ENCODE measurements at regions not wholly inside any gene's neighbourhood (a gene's known extent, or its start where the extent isn't known, plus 50 kb on each side); places are given as distances from the start of the nearest gene placed in this dataset.

GRCh38 chr7:17678896-17679295 is 261.4 kb downstream of the SNX13 start:
- ChIA-PET CTCF (no interaction called here), POLR2A (no interaction called here)
- DNase-seq (ENCODE audit: extremely low spot score) = no peak
- no peak for TF ChIP-seq SUZ12 (IDR thresholded peaks at IDR 0.05)

GRCh38 chr7:17679458-17679857 is 260.8 kb downstream of the SNX13 start:
- no peak for TF ChIP-seq FOXM1 (IDR thresholded peaks at IDR 0.05; ENCODE audit: borderline replicate concordance)
- no peak for TF ChIP-seq ARNT (IDR thresholded peaks at IDR 0.05)
- no peak for TF ChIP-seq FOXK2 (IDR thresholded peaks at IDR 0.05)
- TF ChIP-seq LEF1 (IDR thresholded peaks at IDR 0.05; ENCODE audit: borderline replicate concordance) = no peak
- TF ChIP-seq ELF4 (IDR thresholded peaks at IDR 0.05) = no peak
- TF ChIP-seq L3MBTL2 (conservative IDR thresholded peaks at IDR 0.05) = no peak
- no peak for TF ChIP-seq SP1 (IDR thresholded peaks at IDR 0.05)
- TF ChIP-seq PKNOX1 (IDR thresholded peaks at IDR 0.05) = no peak
- TF ChIP-seq SUZ12 (IDR thresholded peaks at IDR 0.05) = no peak
- TF ChIP-seq HDGF (IDR thresholded peaks at IDR 0.05; ENCODE audit: borderline replicate concordance) = no peak
- no peak for DNase-seq (ENCODE audit: extremely low spot score)
- ChIA-PET CTCF (interaction anchor here (0.5 to 0.6 kb wide), 2 partner anchors 377 to 888 kb away, joined by 3 read pairs; no protein-coding TSS in a partner anchor), POLR2A (no interaction called here)

- no peak for DNase-seq (ENCODE audit: extremely low spot score)
- CTCF ChIA-PET = interaction anchor here (0.5 kb wide), 1 partner anchor 887 kb away, joined by 3 read pairs; no protein-coding TSS in a partner anchor
- TF ChIP-seq SP1 (IDR thresholded peaks at IDR 0.05) = no peak
- no peak for TF ChIP-seq FOXA1 (IDR thresholded peaks at IDR 0.05)
- no peak for TF ChIP-seq NFRKB (IDR thresholded peaks at IDR 0.05)
- no peak for TF ChIP-seq FOXM1 (IDR thresholded peaks at IDR 0.05; ENCODE audit: borderline replicate concordance)
- no peak for TF ChIP-seq L3MBTL2 (conservative IDR thresholded peaks at IDR 0.05)
- TF ChIP-seq BHLHE40 (IDR thresholded peaks at IDR 0.05; ENCODE audit: borderline replicate concordance) = no peak
- POLR2A ChIA-PET = no interaction called here
These were observed 260.3 kb downstream of the SNX13 start for GRCh38 chr7:17680026-17680425.

GRCh38 chr7:17680943-17681351 is 259.3 kb downstream of the SNX13 start:
- ChIA-PET POLR2A (no interaction called here), CTCF (interaction anchor here (0.6 to 1.2 kb wide), 4 partner anchors 10 to 782 kb away, joined by 3 to 6 read pairs (median 4); no protein-coding TSS in a partner anchor)
- TF ChIP-seq FOXM1 (IDR thresholded peaks at IDR 0.05; ENCODE audit: borderline replicate concordance) (no peak), BHLHE40 (IDR thresholded peaks at IDR 0.05; ENCODE audit: borderline replicate concordance) (no peak), FOXK2 (IDR thresholded peaks at IDR 0.05) (no peak), LEF1 (IDR thresholded peaks at IDR 0.05; ENCODE audit: borderline replicate concordance) (no peak), SUZ12 (IDR thresholded peaks at IDR 0.05) (no peak), TARDBP (IDR thresholded peaks at IDR 0.05) (no peak), CTBP1 (IDR thresholded peaks at IDR 0.05; ENCODE audit: borderline replicate concordance) (no peak), L3MBTL2 (conservative IDR thresholded peaks at IDR 0.05) (no peak), ZNF384 (IDR thresholded peaks at IDR 0.05) (no peak), PKNOX1 (IDR thresholded peaks at IDR 0.05) (no peak), NFRKB (IDR thresholded peaks at IDR 0.05) (no peak), HDGF (IDR thresholded peaks at IDR 0.05; ENCODE audit: borderline replicate concordance) (no peak), FOXA1 (IDR thresholded peaks at IDR 0.05) (no peak), SP1 (IDR thresholded peaks at IDR 0.05) (no peak), ELF4 (IDR thresholded peaks at IDR 0.05) (no peak), ARNT (IDR thresholded peaks at IDR 0.05) (no peak)
- DNase-seq (ENCODE audit: extremely low spot score) = no peak

- ChIA-PET CTCF (interaction anchor here (1.2 kb wide), 2 partner anchors 25 to 88 kb away, joined by 5 to 6 read pairs; no protein-coding TSS in a partner anchor), POLR2A (no interaction called here)
- no peak for DNase-seq (ENCODE audit: extremely low spot score)
These were observed 258.3 kb downstream of the SNX13 start for GRCh38 chr7:17681965-17682364.

GRCh38 chr7:17682586-17682985 is 257.7 kb downstream of the SNX13 start:
- no peak for DNase-seq (ENCODE audit: extremely low spot score)
- no peak for TF ChIP-seq NFRKB (IDR thresholded peaks at IDR 0.05)
- TF ChIP-seq BHLHE40 (IDR thresholded peaks at IDR 0.05; ENCODE audit: borderline replicate concordance) = no peak
- no peak for TF ChIP-seq ELF4 (IDR thresholded peaks at IDR 0.05)
- TF ChIP-seq HDGF (IDR thresholded peaks at IDR 0.05; ENCODE audit: borderline replicate concordance) = no peak
- TF ChIP-seq FOXM1 (IDR thresholded peaks at IDR 0.05; ENCODE audit: borderline replicate concordance) = no peak
- CTCF ChIA-PET = no interaction called here
- POLR2A ChIA-PET = no interaction called here

More at GRCh38 chr7:17681965-17682364, 258.3 kb downstream of the SNX13 start:
- TF ChIP-seq LEF1 (IDR thresholded peaks at IDR 0.05; ENCODE audit: borderline replicate concordance) = no peak
- no peak for TF ChIP-seq NFRKB (IDR thresholded peaks at IDR 0.05)
- no peak for TF ChIP-seq BHLHE40 (IDR thresholded peaks at IDR 0.05; ENCODE audit: borderline replicate concordance)
- TF ChIP-seq PKNOX1 (IDR thresholded peaks at IDR 0.05) = no peak
- TF ChIP-seq ZNF384 (IDR thresholded peaks at IDR 0.05) = no peak
- TF ChIP-seq CTBP1 (IDR thresholded peaks at IDR 0.05; ENCODE audit: borderline replicate concordance) = no peak
- TF ChIP-seq FOXM1 (IDR thresholded peaks at IDR 0.05; ENCODE audit: borderline replicate concordance) = no peak

GRCh38 chr7:17685141-17685540 is 255.2 kb downstream of the SNX13 start:
- no peak for TF ChIP-seq ARNT (IDR thresholded peaks at IDR 0.05)
- TF ChIP-seq SP1 (IDR thresholded peaks at IDR 0.05) = no peak
- no peak for TF ChIP-seq NFRKB (IDR thresholded peaks at IDR 0.05)
- no peak for TF ChIP-seq TARDBP (IDR thresholded peaks at IDR 0.05)
- no peak for TF ChIP-seq ELF4 (IDR thresholded peaks at IDR 0.05)
- TF ChIP-seq BHLHE40 (IDR thresholded peaks at IDR 0.05; ENCODE audit: borderline replicate concordance) = no peak
- TF ChIP-seq FOXA1 (IDR thresholded peaks at IDR 0.05) = no peak
- TF ChIP-seq FOXK2 (IDR thresholded peaks at IDR 0.05) = no peak
- no peak for TF ChIP-seq HDGF (IDR thresholded peaks at IDR 0.05; ENCODE audit: borderline replicate concordance)
- no peak for TF ChIP-seq CTBP1 (IDR thresholded peaks at IDR 0.05; ENCODE audit: borderline replicate concordance)
- TF ChIP-seq FOXM1 (IDR thresholded peaks at IDR 0.05; ENCODE audit: borderline replicate concordance) = no peak
- no peak for DNase-seq (ENCODE audit: extremely low spot score)
- CTCF ChIA-PET = no interaction called here
- POLR2A ChIA-PET = no interaction called here
